Epithelial cell of prostate (primary cell): ENCODE measurements at regions not wholly inside any gene's neighbourhood (a gene's known extent, or its start where the extent isn't known, plus 50 kb on each side); places are given as distances from the start of the nearest gene placed in this dataset.

ENCODE experiments used
- DNase-seq: peaks from one replicate; pipeline ENCODE4 v3.0.0-alpha.2; 2011; ENCODE audit warnings: low read depth, low spot score
- H3K27ac ChIP-seq: fragments of 450-650 bp; 2 replicates; pipeline ENCODE4 v1.5.1; 2017; ENCODE audit warnings: mild to moderate bottlenecking

- no peak overlapping the region for H3K27ac ChIP-seq
- DNase-seq = no peak
Measured at GRCh38 chr1:53378061-53378460, 50.2 kb upstream of the LRP8 start.

DNA sequence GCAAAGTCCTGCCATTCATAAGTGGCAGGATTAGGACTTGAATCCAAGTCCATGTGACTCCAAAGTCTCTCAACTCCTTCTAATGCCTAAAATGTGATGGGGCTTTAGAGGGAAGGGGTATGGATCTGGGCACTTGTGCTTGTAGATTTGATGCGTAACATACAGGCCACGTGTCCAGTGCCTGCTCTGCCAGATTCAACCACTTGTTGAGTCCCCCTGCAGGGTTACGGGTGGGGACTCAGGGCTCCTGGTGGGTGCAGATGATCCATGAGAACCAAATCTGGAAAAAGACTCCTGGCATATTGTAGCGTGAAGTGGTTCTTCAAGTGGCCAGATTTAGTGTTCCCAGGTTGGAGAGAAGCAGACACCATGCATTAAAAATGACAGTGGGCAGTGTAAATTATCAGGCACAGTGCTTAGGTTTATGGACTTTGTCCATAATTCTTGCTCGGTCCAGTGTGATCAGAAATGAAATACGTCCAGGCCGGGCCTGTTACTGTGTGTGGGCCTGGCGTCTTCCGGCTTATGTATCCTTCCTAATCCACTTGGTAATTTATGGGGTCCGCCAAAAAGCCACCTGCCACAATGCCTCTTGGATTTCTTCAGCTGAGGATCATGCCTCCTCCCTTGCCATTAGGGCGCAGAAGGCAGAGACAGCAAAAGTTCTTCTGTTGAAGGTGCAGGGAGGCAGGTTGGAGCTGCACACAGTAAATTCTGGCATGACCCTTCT, 51.2 kb upstream of the LRP8 start:
- no peak overlapping the region for H3K27ac ChIP-seq
- DNase-seq = no peak

DNA sequence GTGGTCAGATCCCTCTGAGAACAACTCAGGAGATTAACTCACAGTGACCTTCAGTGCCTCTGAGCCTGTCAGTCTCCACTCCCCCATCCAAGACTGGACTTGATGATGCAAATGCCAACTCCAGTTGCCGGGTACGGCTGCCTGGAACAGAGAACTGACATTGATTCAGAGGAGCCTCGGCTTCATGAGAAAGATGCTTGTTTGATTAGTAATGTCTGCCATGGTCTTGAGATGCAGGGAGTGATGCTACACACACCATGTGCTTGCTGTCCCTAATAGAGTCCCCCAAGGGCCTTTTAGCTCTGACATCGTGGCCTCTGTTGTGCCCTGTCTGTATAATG, 51.8 kb upstream of the LRP8 start:
- no peak overlapping the region for H3K27ac ChIP-seq
- no peak for DNase-seq

DNA sequence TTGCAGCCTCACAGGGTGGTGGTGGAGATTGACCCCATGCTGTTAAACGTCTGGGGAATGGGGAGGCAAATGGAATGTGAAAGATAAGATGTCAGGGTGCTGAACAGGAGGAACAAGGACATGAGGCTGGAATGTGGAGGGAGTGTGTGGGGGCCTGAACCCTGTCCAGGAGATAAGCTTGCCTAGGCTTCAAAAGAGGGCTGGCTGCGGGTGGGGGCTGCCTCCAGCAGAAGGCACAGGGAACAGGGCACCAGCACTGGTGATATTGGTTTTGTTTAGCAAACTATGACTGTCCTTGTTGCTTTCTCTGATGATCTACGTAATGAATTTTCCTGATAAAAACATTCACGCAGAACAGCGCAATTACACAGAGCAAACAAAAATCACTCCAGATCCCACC, 52.4 kb upstream of the LRP8 start:
- H3K27ac ChIP-seq = no peak overlapping the region
- no peak for DNase-seq

DNA sequence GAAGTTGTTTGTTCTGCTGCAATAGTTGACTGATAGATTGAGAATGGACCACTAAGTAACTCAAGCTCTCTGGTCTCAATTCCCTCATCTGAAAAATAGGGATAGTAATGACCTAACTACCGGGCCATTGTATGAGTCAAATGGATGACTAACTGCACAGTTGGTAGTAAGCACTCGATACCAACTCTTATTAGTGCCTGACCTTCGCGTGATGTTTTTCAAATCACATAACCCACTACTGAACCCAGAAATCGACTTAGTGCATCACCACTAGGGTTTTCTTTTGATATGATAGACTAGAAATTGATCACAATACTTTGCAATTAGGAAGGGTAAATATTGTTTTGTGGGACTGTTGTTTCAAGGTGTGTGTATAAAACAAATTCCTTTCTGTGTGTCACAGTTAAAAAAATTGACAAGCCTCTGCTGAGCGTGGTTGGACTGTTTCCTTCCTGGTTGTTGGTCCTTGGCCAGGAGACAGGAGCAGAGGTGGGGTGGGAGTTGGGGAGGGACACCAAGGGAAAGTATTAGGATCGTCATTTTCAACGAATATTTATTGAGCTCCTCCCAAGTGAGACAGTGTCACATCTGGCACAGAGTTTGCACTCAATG, 54.0 kb upstream of the LRP8 start:
- DNase-seq = peak; percentile 53
- H3K27ac ChIP-seq = peak overlapping the region; percentile 37

DNA sequence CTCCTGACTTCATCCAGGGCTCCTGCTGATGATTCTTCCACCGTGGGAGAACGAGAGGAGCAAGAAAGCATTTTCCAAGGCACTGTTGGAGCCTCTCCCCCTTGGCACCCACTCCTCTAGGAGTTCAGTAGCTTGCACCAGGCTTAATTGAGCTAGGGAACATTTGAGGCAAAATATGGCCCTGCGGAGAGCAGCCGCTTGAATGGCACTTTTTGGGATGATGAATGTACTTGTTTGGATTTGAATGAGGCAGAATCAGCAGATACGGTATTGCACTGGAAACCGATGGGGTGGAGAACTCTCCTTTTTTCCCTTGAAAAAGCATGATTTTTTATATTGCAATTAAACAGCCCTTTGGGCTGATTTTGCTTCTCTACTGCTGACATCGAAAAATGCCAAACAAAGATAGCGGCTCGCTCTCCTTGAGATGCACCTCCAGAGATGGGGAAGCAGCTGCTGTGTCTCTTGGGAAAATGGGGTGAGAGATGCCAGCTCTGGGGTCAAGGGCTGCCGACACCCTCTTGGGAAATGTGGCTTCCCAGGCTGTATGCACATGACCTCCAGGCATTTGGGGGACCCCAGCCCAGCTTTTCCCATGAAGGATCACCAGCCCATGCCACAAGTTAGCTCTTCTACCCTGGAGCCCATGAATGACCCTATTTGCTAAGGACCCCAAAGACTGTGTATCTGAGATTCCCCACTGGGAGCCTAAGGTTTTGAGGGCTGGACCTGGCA, 55.4 kb upstream of the LRP8 start:
- DNase-seq = no peak
- no peak overlapping the region for H3K27ac ChIP-seq

- no peak for DNase-seq
- H3K27ac ChIP-seq = no peak overlapping the region
Measured at GRCh38 chr1:53384796-53385195, 56.9 kb upstream of the LRP8 start.

DNA sequence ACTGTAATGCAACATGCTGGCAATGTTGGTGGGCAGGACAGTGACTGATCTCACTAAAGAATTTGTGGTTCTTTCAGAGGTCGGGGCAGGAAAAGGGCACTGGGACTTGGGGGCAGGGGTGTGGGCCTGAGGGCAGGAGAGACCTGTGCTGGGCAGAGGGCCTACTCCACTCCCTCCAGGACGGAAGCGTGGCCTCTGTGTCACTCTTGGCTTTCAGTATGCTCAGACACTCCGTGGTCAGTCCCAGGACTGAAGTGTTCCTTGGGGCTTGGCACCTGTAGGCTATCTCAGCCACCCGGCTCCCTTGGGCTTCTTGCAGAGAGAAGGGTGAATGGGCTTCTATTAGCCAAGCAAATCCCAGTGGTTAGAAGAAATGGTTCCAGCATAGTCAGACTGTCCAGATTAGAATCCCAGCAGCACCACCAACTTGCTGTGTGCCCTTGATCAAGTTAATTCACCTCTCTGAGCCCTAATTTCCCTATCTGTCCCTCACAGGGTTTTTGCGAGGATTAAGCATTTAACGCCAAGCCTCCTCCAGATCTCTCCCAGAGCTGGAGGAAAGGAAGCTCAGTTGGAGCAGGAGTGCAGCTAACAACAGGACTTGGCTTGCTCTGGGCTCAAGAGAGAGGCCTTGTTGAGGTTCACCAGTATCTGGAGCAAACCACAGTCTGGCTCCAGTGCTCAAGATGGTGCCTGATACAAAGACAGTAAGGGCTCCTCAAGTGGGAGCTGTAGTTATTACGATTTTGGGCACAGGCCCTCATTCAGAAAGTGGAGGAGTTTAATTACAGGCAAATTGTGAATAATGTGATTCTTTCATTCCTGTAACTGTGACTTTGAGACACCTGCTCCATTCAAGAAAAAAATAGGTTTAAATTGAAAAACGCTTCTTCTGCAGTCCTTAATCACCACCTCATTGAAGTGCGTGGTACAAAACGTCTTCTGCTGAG, 57.7 kb upstream of the LRP8 start:
- no peak for DNase-seq
- H3K27ac ChIP-seq = no peak overlapping the region

DNA sequence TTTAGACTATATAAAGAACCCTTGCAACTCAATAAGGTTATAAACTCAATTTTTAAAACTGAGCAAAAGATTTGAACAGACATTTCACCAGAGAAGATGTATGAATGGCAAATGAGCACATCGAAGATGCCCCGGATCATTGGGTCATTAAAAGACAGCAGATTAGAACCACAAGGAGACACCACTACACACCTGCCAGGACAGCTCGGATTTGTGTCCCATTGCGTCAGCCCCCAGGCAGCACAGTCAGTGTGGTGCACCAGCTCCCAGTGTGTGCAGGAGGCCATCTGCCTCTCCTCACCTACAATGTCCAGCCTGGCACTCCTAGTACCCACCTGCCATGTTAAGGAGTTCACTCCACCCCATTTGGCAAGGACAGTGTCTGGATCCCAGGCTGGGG, 61.1 kb upstream of the LRP8 start:
- no peak for DNase-seq
- H3K27ac ChIP-seq = no peak overlapping the region

DNA sequence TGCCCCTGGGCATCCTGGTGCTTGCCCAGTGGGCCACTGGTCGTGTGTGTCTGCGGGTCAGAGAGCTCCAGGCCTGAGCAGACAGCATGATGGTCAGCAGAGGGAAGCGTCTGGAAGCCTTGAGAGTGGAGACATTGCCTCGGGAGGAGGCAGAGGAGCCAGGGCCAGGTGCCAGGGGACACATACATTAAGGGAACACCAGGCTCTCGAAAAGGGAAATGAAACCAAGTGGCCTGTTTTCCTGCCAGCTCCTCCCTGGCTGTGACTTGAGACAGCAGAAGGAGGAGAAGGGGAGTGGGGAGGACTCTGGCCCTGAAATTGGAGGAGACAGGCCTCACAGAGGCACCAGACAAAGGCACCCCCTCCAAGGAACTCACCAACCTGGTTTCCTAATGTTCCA, 62.4 kb upstream of the LRP8 start:
- DNase-seq = no peak
- no peak overlapping the region for H3K27ac ChIP-seq

DNA sequence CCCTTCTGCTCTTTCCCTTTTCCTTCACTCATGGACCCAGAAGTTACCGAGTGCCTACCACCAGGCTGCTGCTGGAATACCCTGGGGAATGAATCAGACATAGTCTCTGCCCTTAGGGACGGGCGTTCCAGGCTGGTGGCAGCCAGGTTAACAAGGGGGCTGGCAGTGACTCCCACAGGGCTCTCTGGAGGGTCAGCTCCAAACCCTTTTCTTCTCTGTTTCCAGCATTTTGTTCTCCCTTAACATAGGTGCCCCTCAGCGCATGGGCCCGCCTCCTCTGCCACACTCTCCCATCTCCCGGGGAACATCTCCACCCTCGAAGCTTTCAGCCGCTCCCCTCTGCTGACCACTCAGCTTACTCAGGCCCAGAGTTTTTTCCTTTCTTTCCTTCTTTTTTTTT, 62.9 kb upstream of the LRP8 start:
- no peak for DNase-seq
- no peak overlapping the region for H3K27ac ChIP-seq

- no peak overlapping the region for H3K27ac ChIP-seq
- no peak for DNase-seq
Measured at GRCh38 chr1:53391296-53391695, 63.4 kb upstream of the LRP8 start.

DNA sequence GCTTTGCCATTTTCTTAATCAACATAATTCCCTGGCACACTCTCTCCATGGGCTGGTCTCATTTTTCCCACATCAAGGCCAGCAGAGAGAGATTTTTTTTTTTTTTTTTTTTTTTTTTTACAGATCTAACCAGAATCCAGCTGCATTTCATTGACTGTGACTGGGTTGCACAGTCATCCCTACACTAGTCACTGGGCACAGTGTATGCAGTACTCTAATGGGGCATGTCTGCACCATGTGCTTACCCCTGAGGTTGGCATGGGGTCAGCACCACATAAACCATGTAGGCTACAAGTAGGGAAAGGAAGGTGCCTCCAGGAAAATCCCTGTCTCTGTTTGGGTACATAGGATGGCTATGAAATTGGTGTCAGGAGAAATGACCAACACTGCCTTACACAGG, 64.1 kb upstream of the LRP8 start:
- H3K27ac ChIP-seq = no peak overlapping the region
- DNase-seq = no peak

DNA sequence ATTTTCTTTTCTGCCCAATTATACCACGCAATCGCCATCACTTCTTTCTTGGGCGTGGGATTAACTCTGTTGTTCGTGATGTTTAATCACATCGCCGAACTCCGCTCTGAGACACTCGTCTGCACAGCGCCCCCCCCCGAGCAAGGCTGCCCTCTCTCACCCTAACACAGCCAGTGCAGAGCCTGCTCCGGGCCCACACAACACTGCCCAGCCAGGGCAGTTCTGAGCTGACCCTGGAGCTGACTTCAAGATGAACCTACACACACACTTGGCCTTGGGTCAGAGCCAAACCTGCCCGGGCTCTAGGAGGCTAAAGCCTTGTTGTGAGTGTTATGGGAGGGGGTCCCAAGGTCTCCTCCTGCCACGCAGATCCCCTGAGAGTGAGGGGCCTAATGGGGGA, 64.6 kb upstream of the LRP8 start:
- DNase-seq = no peak
- no peak overlapping the region for H3K27ac ChIP-seq

GRCh38 chr1:53393325-53393792, 65.5 kb upstream of the LRP8 start:
- no peak for DNase-seq
- no peak overlapping the region for H3K27ac ChIP-seq

- DNase-seq = no peak
- H3K27ac ChIP-seq = no peak overlapping the region
Measured at GRCh38 chr1:53394306-53394705, 64.9 kb upstream of the DMRTB1 start.

GRCh38 chr1:53395671-53396215, 63.5 kb upstream of the DMRTB1 start:
- no peak overlapping the region for H3K27ac ChIP-seq
- no peak for DNase-seq

GRCh38 chr1:53396573-53397268, 62.5 kb upstream of the DMRTB1 start:
- no peak for DNase-seq

GRCh38 chr1:53398091-53398490, 61.1 kb upstream of the DMRTB1 start:
- no peak for DNase-seq

More at GRCh38 chr1:53396573-53397268, 62.5 kb upstream of the DMRTB1 start:
- H3K27ac ChIP-seq = no peak overlapping the region

More at GRCh38 chr1:53398091-53398490, 61.1 kb upstream of the DMRTB1 start:
- no peak overlapping the region for H3K27ac ChIP-seq
